ENCODE measurements at regions not wholly inside any gene's neighbourhood (a gene's known extent, or its start where the extent isn't known, plus 50 kb on each side); places are given as distances from the start of the nearest gene placed in this dataset.

DNA sequence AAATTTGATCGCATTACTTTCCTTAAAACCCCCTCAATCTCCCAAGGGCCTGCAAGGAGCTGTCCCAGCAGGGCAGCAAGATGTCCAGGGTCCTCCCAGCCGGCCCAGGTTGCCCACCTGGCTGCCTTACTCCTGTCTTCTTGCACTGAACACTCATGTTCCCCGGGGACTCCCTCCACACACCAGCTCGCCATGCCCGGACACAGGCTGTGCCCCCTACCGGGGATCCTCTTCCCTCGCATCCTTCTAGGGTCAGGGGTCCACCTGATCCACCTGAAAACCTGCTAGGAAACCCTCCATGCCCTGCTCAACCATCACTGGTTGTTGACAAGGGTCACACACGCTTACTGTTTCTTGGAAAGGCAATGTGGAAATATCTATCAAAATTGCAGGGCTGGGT lies 172.0 kb upstream of the MSX2 start:
- intact Hi-C loops (cut with micrococcal nuclease; ENCODE audit: unreplicated experiment), result no loop called here
- TF ChIP-seq EZH2phosphoT487 (IDR thresholded peaks at IDR 0.05; ENCODE audit: borderline replicate concordance, low read depth, low read length), result no peak
- TF ChIP-seq, protein P1, sequence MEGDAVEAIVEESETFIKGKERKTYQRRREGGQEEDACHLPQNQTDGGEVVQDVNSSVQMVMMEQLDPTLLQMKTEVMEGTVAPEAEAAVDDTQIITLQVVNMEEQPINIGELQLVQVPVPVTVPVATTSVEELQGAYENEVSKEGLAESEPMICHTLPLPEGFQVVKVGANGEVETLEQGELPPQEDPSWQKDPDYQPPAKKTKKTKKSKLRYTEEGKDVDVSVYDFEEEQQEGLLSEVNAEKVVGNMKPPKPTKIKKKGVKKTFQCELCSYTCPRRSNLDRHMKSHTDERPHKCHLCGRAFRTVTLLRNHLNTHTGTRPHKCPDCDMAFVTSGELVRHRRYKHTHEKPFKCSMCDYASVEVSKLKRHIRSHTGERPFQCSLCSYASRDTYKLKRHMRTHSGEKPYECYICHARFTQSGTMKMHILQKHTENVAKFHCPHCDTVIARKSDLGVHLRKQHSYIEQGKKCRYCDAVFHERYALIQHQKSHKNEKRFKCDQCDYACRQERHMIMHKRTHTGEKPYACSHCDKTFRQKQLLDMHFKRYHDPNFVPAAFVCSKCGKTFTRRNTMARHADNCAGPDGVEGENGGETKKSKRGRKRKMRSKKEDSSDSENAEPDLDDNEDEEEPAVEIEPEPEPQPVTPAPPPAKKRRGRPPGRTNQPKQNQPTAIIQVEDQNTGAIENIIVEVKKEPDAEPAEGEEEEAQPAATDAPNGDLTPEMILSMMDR (conservative IDR thresholded peaks at IDR 0.05; ENCODE audit: low read length), result no peak
- Histone ChIP-seq H3K9me3 (ENCODE audit: low read length) (no peaks in the 10 kb centered on the region), H3K27ac (ENCODE audit: low read depth, low read length, poor library complexity, severe bottlenecking) (no peak overlapping the region), H3K4me3 (ENCODE audit: low read depth, low read length, poor library complexity, severe bottlenecking) (no peak overlapping the region), H3K36me3 (ENCODE audit: insufficient read depth, low read length) (no peaks in the 10 kb centered on the region), H3K4me2 (ENCODE audit: low read length) (no peak overlapping the region), H3K9me2 (ENCODE audit: insufficient read depth, low read length) (no peaks in the 10 kb centered on the region), H3K4me1 (ENCODE audit: insufficient read depth, low read length, poor library complexity, severe bottlenecking) (no peaks in the 10 kb centered on the region), H2AFZ (ENCODE audit: low read length) (no peak overlapping the region), H4K20me1 (ENCODE audit: insufficient read depth, low read length) (no peaks in the 10 kb centered on the region), H3K79me2 (ENCODE audit: insufficient read depth, low read depth, low read length) (no peaks in the 10 kb centered on the region)
- DNase-seq (ENCODE audit: low spot score), result no peak
- ChIA-PET POLR2A (no interaction called here), CTCF (ENCODE audit: unreplicated experiment) (no interaction called here)
- BruUV-seq (replicated peaks), result no TSS peak

DNA sequence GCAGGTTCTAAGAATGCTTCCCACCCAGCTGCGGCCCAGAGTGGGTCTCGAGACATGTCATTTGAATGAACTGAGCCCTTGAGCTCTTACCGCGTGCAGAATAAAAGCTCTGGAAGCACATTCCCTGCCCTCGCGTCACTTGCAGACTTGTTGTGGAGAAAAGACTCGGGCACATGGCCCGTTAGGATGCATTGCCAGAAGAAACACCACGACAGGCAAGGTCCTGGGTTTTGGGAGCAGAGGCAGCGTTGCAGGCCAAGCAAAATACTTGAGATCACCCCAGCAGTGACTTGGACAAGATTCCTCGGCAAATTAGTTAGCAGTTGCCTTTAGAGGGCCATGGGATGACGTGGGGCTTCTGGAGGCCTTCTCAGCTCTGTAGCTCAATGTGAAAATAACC lies 170.8 kb upstream of the MSX2 start:
- H3K27ac ChIP-seq (ENCODE audit: low read depth, low read length, poor library complexity, severe bottlenecking), result no peak overlapping the region
- H3K79me2 ChIP-seq (ENCODE audit: insufficient read depth, low read depth, low read length), result no peaks in the 10 kb centered on the region
- DNase-seq (ENCODE audit: low spot score), result no peak
- no peak for TF ChIP-seq EZH2phosphoT487 (IDR thresholded peaks at IDR 0.05; ENCODE audit: borderline replicate concordance, low read depth, low read length)
- no peak overlapping the region for H3K4me2 ChIP-seq (ENCODE audit: low read length)
- H3K4me3 ChIP-seq (ENCODE audit: low read depth, low read length, poor library complexity, severe bottlenecking), result no peak overlapping the region
- no peaks in the 10 kb centered on the region for H3K9me3 ChIP-seq (ENCODE audit: low read length)
- H3K9me2 ChIP-seq (ENCODE audit: insufficient read depth, low read length), result no peaks in the 10 kb centered on the region
- intact Hi-C loops (cut with micrococcal nuclease; ENCODE audit: unreplicated experiment), result no loop called here
- ChIA-PET CTCF (ENCODE audit: unreplicated experiment) (no interaction called here), POLR2A (interaction anchor here (0.9 kb wide), 1 partner anchor 11 kb away, joined by 3 read pairs; no protein-coding TSS in a partner anchor)
- H2AFZ ChIP-seq (ENCODE audit: low read length), result no peak overlapping the region
- no peaks in the 10 kb centered on the region for H3K4me1 ChIP-seq (ENCODE audit: insufficient read depth, low read length, poor library complexity, severe bottlenecking)
- no TSS peak for BruUV-seq (replicated peaks)
- no peaks in the 10 kb centered on the region for H3K36me3 ChIP-seq (ENCODE audit: insufficient read depth, low read length)
- no peaks in the 10 kb centered on the region for H4K20me1 ChIP-seq (ENCODE audit: insufficient read depth, low read length)

DNA sequence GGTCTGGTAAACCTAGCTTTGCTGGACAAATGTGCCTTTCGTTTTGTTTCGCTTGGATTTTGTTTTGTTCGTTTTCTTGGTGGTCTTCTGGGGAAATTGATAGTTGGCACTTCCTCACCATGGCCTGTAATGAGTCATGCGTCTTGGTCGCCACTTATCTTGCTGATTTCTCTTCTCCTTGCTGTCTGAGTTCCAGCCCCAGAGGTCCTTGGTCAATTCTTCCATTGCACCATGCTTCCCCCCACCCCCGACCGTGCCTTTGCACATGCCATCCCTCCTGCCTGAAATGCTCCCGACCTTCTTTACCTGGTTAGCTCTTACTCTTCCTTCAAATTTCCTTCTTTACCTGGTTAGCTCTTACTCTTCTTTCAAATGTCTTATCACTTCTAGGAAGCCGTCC lies 168.7 kb upstream of the MSX2 start:
- BruUV-seq (replicated peaks), result no TSS peak
- TF ChIP-seq, protein P1 (conservative IDR thresholded peaks at IDR 0.05; ENCODE audit: low read length), result no peak
- TF ChIP-seq EZH2phosphoT487 (IDR thresholded peaks at IDR 0.05; ENCODE audit: borderline replicate concordance, low read depth, low read length), result no peak

More for the DNA sequence above, 168.7 kb upstream of the MSX2 start:
- no peaks in the 10 kb centered on the region for H3K79me2 ChIP-seq (ENCODE audit: insufficient read depth, low read depth, low read length)
- DNase-seq (ENCODE audit: low spot score), result no peak
- POLR2A ChIA-PET, result interaction anchor here (0.7 kb wide), 1 partner anchor 85 kb away, joined by 3 read pairs; no protein-coding TSS in a partner anchor
- H3K4me1 ChIP-seq (ENCODE audit: insufficient read depth, low read length, poor library complexity, severe bottlenecking), result no peaks in the 10 kb centered on the region
- no peaks in the 10 kb centered on the region for H3K9me2 ChIP-seq (ENCODE audit: insufficient read depth, low read length)
- no peak overlapping the region for H3K4me2 ChIP-seq (ENCODE audit: low read length)
- no peaks in the 10 kb centered on the region for H3K36me3 ChIP-seq (ENCODE audit: insufficient read depth, low read length)
- no peaks in the 10 kb centered on the region for H3K9me3 ChIP-seq (ENCODE audit: low read length)
- CTCF ChIA-PET (ENCODE audit: unreplicated experiment), result no interaction called here
- no peak overlapping the region for H3K4me3 ChIP-seq (ENCODE audit: low read depth, low read length, poor library complexity, severe bottlenecking)
- no peak overlapping the region for H3K27ac ChIP-seq (ENCODE audit: low read depth, low read length, poor library complexity, severe bottlenecking)
- H2AFZ ChIP-seq (ENCODE audit: low read length), result no peak overlapping the region
- no peaks in the 10 kb centered on the region for H4K20me1 ChIP-seq (ENCODE audit: insufficient read depth, low read length)
- intact Hi-C loops (cut with micrococcal nuclease; ENCODE audit: unreplicated experiment), result no loop called here

Data from OCI-LY7 (cell line).